ENCODE measurements at regions not wholly inside any gene's neighbourhood (a gene's known extent, or its start where the extent isn't known, plus 50 kb on each side); places are given as distances from the start of the nearest gene placed in this dataset.

DNA sequence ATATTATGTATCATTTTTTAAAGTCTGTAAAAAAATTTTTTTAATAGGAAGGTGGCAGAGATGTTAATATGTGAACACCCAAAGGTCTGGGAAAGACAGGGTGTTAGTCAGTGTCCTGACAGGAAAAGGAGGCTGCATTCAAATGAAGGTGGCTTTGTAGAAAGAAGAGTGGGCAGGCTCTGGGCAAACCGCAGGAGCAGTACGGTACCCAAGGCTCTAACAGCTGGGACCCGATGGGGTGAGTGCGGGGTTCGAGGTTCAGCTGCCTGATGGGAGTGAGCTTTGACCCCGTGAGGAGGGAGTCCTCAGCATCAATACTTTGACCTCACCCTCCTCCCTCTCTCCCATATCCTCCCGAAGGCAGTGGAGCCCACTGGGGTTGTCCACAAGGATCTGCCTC, 142.5 kb downstream of the C11orf91 start:
- TF ChIP-seq, protein P1, sequence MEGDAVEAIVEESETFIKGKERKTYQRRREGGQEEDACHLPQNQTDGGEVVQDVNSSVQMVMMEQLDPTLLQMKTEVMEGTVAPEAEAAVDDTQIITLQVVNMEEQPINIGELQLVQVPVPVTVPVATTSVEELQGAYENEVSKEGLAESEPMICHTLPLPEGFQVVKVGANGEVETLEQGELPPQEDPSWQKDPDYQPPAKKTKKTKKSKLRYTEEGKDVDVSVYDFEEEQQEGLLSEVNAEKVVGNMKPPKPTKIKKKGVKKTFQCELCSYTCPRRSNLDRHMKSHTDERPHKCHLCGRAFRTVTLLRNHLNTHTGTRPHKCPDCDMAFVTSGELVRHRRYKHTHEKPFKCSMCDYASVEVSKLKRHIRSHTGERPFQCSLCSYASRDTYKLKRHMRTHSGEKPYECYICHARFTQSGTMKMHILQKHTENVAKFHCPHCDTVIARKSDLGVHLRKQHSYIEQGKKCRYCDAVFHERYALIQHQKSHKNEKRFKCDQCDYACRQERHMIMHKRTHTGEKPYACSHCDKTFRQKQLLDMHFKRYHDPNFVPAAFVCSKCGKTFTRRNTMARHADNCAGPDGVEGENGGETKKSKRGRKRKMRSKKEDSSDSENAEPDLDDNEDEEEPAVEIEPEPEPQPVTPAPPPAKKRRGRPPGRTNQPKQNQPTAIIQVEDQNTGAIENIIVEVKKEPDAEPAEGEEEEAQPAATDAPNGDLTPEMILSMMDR (IDR thresholded peaks at IDR 0.05) = no peak
- TF ChIP-seq POLR2AphosphoS5 (IDR thresholded peaks at IDR 0.05) = no peak
- TF ChIP-seq EP300 (IDR thresholded peaks at IDR 0.05) = no peak
- TF ChIP-seq POLR2A (IDR thresholded peaks at IDR 0.05) = no peak
